Adipocyte (in vitro differentiated cells): ENCODE measurements at regions not wholly inside any gene's neighbourhood (a gene's known extent, or its start where the extent isn't known, plus 50 kb on each side); places are given as distances from the start of the nearest gene placed in this dataset.
"Not testable (repeated sequence)": the region's sequence is repeated elsewhere in the genome, so short reads cannot be mapped to it uniquely, and the experiment has no call there.

Source experiments
- DNase-seq: peaks from one replicate; pipeline ENCODE4 v3.0.0-alpha.2; 2015; ENCODE audit warnings: low read depth
- H3K27me3 ChIP-seq: replicated peaks from 2 replicates; pipeline ENCODE4 v1.7.0; 2013; ENCODE audit warnings: mild to moderate bottlenecking, low read length, moderate library complexity; ENCODE audit not compliant: control insufficient read depth, insufficient read depth
- H3K36me3 ChIP-seq: 2 replicates; pipeline ENCODE4 v1.7.0; 2013; ENCODE audit warnings: low read length, mild to moderate bottlenecking, moderate library complexity; ENCODE audit not compliant: control insufficient read depth, insufficient read depth, severe bottlenecking
- H3K4me1 ChIP-seq: 2 replicates; pipeline ENCODE4 v1.7.0; 2013; ENCODE audit warnings: mild to moderate bottlenecking, low read length, moderate library complexity; ENCODE audit not compliant: control insufficient read depth, insufficient read depth
- H3K4me3 ChIP-seq: 2 replicates; pipeline ENCODE4 v1.7.0; 2013; ENCODE audit warnings: mild to moderate bottlenecking, low read length, moderate library complexity
- H3K9ac ChIP-seq: 2 replicates; pipeline ENCODE4 v1.7.0; 2013; ENCODE audit warnings: mild to moderate bottlenecking, low read length, moderate library complexity
- H3K9me3 ChIP-seq: 2 replicates; pipeline ENCODE4 v1.7.0; 2013; ENCODE audit warnings: mild to moderate bottlenecking, low read length, moderate library complexity; ENCODE audit not compliant: control insufficient read depth

GRCh38 chr4:12118651-12119213, 690.0 kb upstream of the HS3ST1 start:
- Histone ChIP-seq H3K9me3 (peaks cover 18% of the 10 kb centered on the region), H3K4me1 (no peaks in the 10 kb centered on the region), H3K9ac (no peak overlapping the region), H3K36me3 (no peaks in the 10 kb centered on the region), H3K27me3 (no peaks in the 10 kb centered on the region), H3K4me3 (no peak overlapping the region)
- no peak for DNase-seq

DNA sequence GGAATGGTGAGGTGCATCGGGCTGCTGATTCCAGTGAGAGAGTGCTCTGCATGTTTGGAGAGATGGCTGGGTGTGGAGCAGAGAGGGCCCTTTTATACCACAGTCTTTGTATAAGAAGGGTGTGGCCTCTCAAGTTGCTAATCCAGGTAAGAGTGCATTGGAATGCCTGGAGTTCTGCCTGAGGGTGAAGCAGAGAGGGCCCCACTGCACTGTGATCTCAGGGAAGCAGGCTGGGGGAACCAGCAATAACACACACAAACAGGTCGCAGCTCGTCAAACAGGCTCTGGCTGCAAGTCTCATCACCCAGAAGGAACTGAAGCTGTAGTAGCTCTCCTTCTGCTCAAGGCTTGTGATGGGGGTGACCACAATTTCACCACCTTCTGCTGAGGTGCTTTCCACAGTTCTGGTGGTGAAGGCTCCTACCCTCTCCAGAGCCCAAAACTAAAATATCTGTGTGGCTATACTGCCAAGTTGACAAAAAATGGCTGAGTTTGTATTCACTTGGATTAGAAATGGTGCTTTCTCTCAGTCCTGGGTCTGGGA, 687.4 kb upstream of the HS3ST1 start:
- H3K4me3 ChIP-seq, result no peak overlapping the region
- no peak for DNase-seq
- peaks cover 40% of the 10 kb centered on the region for H3K9me3 ChIP-seq
- H3K36me3 ChIP-seq, result no peaks in the 10 kb centered on the region
- no peaks in the 10 kb centered on the region for H3K27me3 ChIP-seq
- no peaks in the 10 kb centered on the region for H3K4me1 ChIP-seq
- H3K9ac ChIP-seq, result no peak overlapping the region

GRCh38 chr4:12110627-12111026, 681.9 kb upstream of the HS3ST1 start:
- no peaks in the 10 kb centered on the region for H3K36me3 ChIP-seq
- no peaks in the 10 kb centered on the region for H3K27me3 ChIP-seq
- no peaks in the 10 kb centered on the region for H3K4me1 ChIP-seq
- H3K9me3 ChIP-seq, result peaks cover 33% of the 10 kb centered on the region
- no peak overlapping the region for H3K4me3 ChIP-seq
- no peak overlapping the region for H3K9ac ChIP-seq
- no peak for DNase-seq

DNA sequence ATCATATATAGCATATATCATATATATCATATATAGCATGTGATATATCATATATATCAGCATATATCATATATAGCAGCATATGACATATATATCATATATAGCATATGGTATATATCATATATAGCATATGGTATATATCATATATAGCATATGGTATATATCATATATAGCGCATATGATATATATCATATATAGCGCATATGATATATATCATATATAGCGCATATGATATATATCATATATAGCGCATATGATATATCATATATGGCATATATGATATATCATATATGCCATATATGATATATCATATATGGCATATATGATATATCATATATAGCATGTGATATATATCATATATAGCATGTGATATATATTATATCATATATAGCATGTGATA, 680.4 kb upstream of the HS3ST1 start:
- DNase-seq, result not testable (repeated sequence)

GRCh38 chr4:12105519-12105918, 676.8 kb upstream of the HS3ST1 start:
- H3K4me3 ChIP-seq, result no peak overlapping the region
- H3K9ac ChIP-seq, result no peak overlapping the region
- no peaks in the 10 kb centered on the region for H3K36me3 ChIP-seq
- no peak for DNase-seq
- H3K4me1 ChIP-seq, result no peaks in the 10 kb centered on the region
- H3K9me3 ChIP-seq, result no peaks in the 10 kb centered on the region
- H3K27me3 ChIP-seq, result no peaks in the 10 kb centered on the region

More for the DNA sequence above, 680.4 kb upstream of the HS3ST1 start:
- not testable (repeated sequence) for H3K27me3 ChIP-seq, H3K36me3 ChIP-seq, H3K9ac ChIP-seq, H3K4me1 ChIP-seq, H3K4me3 ChIP-seq
- peaks cover 25% of the 10 kb centered on the region for H3K9me3 ChIP-seq

GRCh38 chr4:12089920-12090319, 661.2 kb upstream of the HS3ST1 start:
- not testable (repeated sequence) for H3K27me3 ChIP-seq, H3K4me1 ChIP-seq, H3K4me3 ChIP-seq, H3K9me3 ChIP-seq, H3K9ac ChIP-seq, DNase-seq, H3K36me3 ChIP-seq

DNA sequence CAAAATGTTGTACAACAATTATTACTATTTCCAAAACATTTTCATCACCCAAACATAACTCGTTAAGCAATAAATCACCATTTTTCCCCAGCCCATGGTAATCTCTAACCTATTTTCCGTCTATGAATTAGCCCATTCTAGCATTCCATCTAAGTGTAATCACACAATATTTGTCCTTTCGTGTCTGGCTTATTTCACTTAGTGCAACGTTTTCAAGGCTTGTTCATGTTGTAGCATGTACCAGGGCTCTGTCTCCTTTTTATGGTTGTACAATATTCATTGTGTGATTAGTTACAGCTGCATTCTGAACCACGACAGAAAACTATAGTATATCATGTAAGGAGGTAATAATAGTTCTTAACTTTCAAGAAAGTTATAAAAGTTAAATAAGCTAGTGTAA, 656.0 kb upstream of the HS3ST1 start:
- peaks cover 12% of the 10 kb centered on the region for H3K9me3 ChIP-seq
- H3K27me3 ChIP-seq, result no peaks in the 10 kb centered on the region
- no peaks in the 10 kb centered on the region for H3K36me3 ChIP-seq
- DNase-seq, result no peak
- no peak overlapping the region for H3K9ac ChIP-seq
- H3K4me1 ChIP-seq, result no peaks in the 10 kb centered on the region
- no peak overlapping the region for H3K4me3 ChIP-seq

DNA sequence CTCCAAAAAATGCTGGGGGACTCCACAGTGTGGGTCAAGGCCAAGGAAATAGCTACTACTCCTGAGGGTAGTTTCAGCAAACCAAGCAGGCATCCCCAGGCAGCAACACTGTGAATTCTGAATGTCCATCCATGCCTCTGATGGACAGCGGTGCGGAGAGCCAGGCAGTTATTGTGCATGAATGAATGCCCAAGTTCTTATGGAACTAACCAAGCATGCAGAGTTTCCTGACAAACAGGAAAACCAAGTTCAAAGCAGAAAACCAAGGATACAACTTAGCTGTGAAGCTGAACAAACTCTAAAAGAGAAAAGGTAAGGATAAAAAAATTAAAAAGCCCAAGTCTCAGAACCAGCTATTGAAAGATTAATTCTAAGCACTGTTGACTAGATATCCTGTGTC, 642.6 kb upstream of the HS3ST1 start:
- no peaks in the 10 kb centered on the region for H3K4me1 ChIP-seq
- H3K9me3 ChIP-seq, result no peaks in the 10 kb centered on the region
- no peaks in the 10 kb centered on the region for H3K36me3 ChIP-seq
- H3K27me3 ChIP-seq, result no peaks in the 10 kb centered on the region
- no peak for DNase-seq
- no peak overlapping the region for H3K9ac ChIP-seq
- no peak overlapping the region for H3K4me3 ChIP-seq

DNA sequence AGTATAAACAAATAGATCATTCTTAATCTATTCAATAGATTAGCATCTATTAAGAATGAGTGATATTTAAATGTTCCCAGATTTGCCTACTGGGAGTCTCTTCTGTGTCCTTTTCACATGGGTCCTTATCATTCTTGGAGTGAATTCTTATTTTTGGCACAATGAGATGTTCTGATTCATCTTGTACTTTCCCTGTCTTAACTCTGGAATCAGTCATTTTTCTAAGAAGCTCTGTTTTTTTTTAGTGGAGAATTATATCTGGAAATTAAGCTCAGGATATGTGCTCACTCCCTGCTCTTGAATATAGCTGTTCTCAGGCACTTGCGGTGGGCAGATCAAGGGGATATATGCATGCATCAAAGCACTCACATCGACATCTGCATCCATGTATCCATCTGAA, 625.3 kb upstream of the HS3ST1 start:
- Histone ChIP-seq H3K27me3 (no peaks in the 10 kb centered on the region), H3K36me3 (no peaks in the 10 kb centered on the region), H3K9me3 (peaks cover 5% of the 10 kb centered on the region), H3K4me3 (no peak overlapping the region), H3K4me1 (no peaks in the 10 kb centered on the region), H3K9ac (no peak overlapping the region)
- no peak for DNase-seq

- Histone ChIP-seq H3K9ac (no peak overlapping the region), H3K9me3 (peaks cover 3% of the 10 kb centered on the region), H3K27me3 (no peaks in the 10 kb centered on the region), H3K4me3 (no peak overlapping the region), H3K4me1 (no peaks in the 10 kb centered on the region), H3K36me3 (no peaks in the 10 kb centered on the region)
- no peak for DNase-seq
Observed at GRCh38 chr4:12053556-12053955, 624.9 kb upstream of the HS3ST1 start.

DNA sequence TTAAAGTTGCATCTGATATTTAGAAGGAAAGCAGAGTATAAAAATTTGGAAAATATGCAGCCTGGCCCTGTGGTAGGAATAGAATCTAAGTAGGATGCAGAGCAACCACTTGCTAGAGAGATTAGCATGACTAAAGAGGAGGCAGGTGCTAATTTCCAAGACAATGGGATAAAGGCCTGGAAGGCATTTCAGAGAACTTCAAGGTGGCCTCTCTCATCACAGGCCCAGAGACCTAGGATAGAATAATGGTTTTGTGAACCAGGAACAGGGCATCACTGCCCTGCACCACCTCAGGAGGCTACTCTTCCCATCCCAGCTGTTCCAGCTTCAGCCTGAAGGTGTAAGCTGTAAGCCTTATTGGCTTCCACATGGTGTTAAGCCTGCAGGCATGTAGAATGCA, 621.7 kb upstream of the HS3ST1 start:
- H3K27me3 ChIP-seq, result no peaks in the 10 kb centered on the region
- no peak for DNase-seq
- H3K36me3 ChIP-seq, result no peaks in the 10 kb centered on the region
- no peak overlapping the region for H3K4me3 ChIP-seq
- no peaks in the 10 kb centered on the region for H3K4me1 ChIP-seq
- peaks cover 3% of the 10 kb centered on the region for H3K9me3 ChIP-seq
- H3K9ac ChIP-seq, result no peak overlapping the region

GRCh38 chr4:12042818-12043217, 614.1 kb upstream of the HS3ST1 start:
- H3K4me3 ChIP-seq, result no peak overlapping the region
- no peak for DNase-seq
- no peak overlapping the region for H3K9ac ChIP-seq
- H3K36me3 ChIP-seq, result no peaks in the 10 kb centered on the region
- no peaks in the 10 kb centered on the region for H3K9me3 ChIP-seq
- no peaks in the 10 kb centered on the region for H3K27me3 ChIP-seq
- H3K4me1 ChIP-seq, result no peaks in the 10 kb centered on the region
